Esophagus squamous epithelium (tissue), 5 donors: ENCODE measurements at regions not wholly inside any gene's neighbourhood (a gene's known extent, or its start where the extent isn't known, plus 50 kb on each side); places are given as distances from the start of the nearest gene placed in this dataset.
"Not testable (repeated sequence)": the region's sequence is repeated elsewhere in the genome, so short reads cannot be mapped to it uniquely, and the experiment has no call there.

Experiments
- DNase-seq: peaks from one replicate; lab custom pipeline; 2025; lab: John Stamatoyannopoulos, UW
- H3K27ac ChIP-seq, 4 donors: fragments of 200-600 bp; sonication (generic); one replicate each; pipeline ENCODE4 v1.5.1; 2016 to 2019; ENCODE audit warnings: mild to moderate bottlenecking in 1 of 4
- H3K27me3 ChIP-seq, 4 donors: fragments of 200-600 bp; sonication (generic); 1 replicate in 3 of 4; 2 replicates in 1 of 4; pipeline versions ENCODE4 v1.5.1 to v1.6.0; 2017 to 2021; ENCODE audit warnings: antibody characterized with exemption in 1 of 4
- H3K36me3 ChIP-seq, 3 donors: fragments of 200-600 bp; sonication (generic); one replicate each; pipeline ENCODE4 v1.5.1; 2016 to 2019
- H3K4me1 ChIP-seq, 3 donors: fragments of 200-600 bp; sonication (generic); one replicate each; pipeline ENCODE4 v1.5.1; 2017 to 2019
- H3K4me3 ChIP-seq, 4 donors: fragments of 200-600 bp; sonication (generic); 1 replicate in 3 of 4; 2 replicates in 1 of 4; pipeline ENCODE4 v1.5.1; 2016 to 2019; ENCODE audit warnings: mild to moderate bottlenecking in 2 of 4, moderate library complexity in 1 of 4
- H3K9me3 ChIP-seq, 3 donors: fragments of 200-600 bp; sonication (generic); one replicate each; pipeline ENCODE4 v1.5.1; 2016 to 2019
- CTCF ChIP-seq, 6 experiments: fragments of 450-650 bp in 4 of 6; fragments of 200-600 bp in 2 of 6; sonication (generic) in 2 of 6; IDR thresholded peaks; one replicate each; pipeline ENCODE4 v1.5.1; 2016 to 2019; ENCODE audit warnings: antibody characterized with exemption in 6 of 6, mild to moderate bottlenecking in 4 of 6, moderate library complexity in 4 of 6
- POLR2A ChIP-seq, 4 donors: fragments of 450-650 bp; IDR thresholded peaks; one replicate each; pipeline ENCODE4 v1.6.1; 2017; ENCODE audit warnings: antibody characterized with exemption in 4 of 4, mild to moderate bottlenecking in 4 of 4, moderate library complexity in 3 of 4
- WGBS, 2 donors: methylation state at CpG; one replicate each; pipeline ENCODE4 v1.1.5; 2018; 5-methylcytosine and 5-hydroxymethylcytosine counted together
- intact Hi-C: fragments of 100-400 bp; cut with DNase I; formaldehyde crosslinking; loops from one replicate; pipeline ENCODE4 v1.15.0; 2022
- donor health status: DM: yes; HTN: yes; CAD: no.

GRCh38 chr3:21960033-21960432, 209.0 kb upstream of the ZNF385D start:
- 44 to 58% methylated on average over 1 of the region's 1 CpG for WGBS, 2 donors
- TF ChIP-seq CTCF (IDR thresholded peaks at IDR 0.05) (no peak), POLR2A (IDR thresholded peaks at IDR 0.05) (no peak)
- no peak overlapping the region for H3K4me3 ChIP-seq
- H3K36me3 ChIP-seq: no peaks in the 10 kb centered on the region
- no peaks in the 10 kb centered on the region for H3K27me3 ChIP-seq
- H3K4me1 ChIP-seq: no peaks in the 10 kb centered on the region
- intact Hi-C loops: no loop called here
- H3K9me3 ChIP-seq: no peaks in the 10 kb centered on the region
- DNase-seq: no peak
- no peak overlapping the region for H3K27ac ChIP-seq

GRCh38 chr3:21962456-21962855, 211.4 kb upstream of the ZNF385D start:
- intact Hi-C loops: no loop called here
- Histone ChIP-seq H3K9me3 (no peaks in the 10 kb centered on the region), H3K4me1 (no peaks in the 10 kb centered on the region), H3K36me3 (no peaks in the 10 kb centered on the region), H3K27ac (no peak overlapping the region), H3K27me3 (no peaks in the 10 kb centered on the region), H3K4me3 (no peak overlapping the region)
- WGBS, 2 donors: 3 to 5% methylated on average over 1 of the region's 1 CpG
- TF ChIP-seq CTCF (IDR thresholded peaks at IDR 0.05) (no peak), POLR2A (IDR thresholded peaks at IDR 0.05) (no peak)
- no peak for DNase-seq

GRCh38 chr3:21966457-21966856, 215.4 kb upstream of the ZNF385D start:
- WGBS, 2 donors: 68 to 80% methylated on average over 8 of the region's 8 CpGs
- intact Hi-C loops: not testable (repeated sequence)

GRCh38 chr3:21979706-21980105, 228.7 kb upstream of the ZNF385D start:
- intact Hi-C loops: no loop called here
- 78 to 86% methylated on average over 1 of the region's 1 CpG for WGBS, 2 donors

More at GRCh38 chr3:21966457-21966856, 215.4 kb upstream of the ZNF385D start:
- H3K27me3 ChIP-seq, H3K4me1 ChIP-seq, H3K27ac ChIP-seq, DNase-seq, H3K36me3 ChIP-seq, H3K4me3 ChIP-seq, H3K9me3 ChIP-seq: not testable (repeated sequence)

GRCh38 chr3:21989341-21990042, 238.5 kb upstream of the ZNF385D start:
- Histone ChIP-seq H3K4me3 (no peak overlapping the region), H3K9me3 (no peaks in the 10 kb centered on the region), H3K4me1 (no peaks in the 10 kb centered on the region), H3K36me3 (no peaks in the 10 kb centered on the region), H3K27ac (no peak overlapping the region), H3K27me3 (no peaks in the 10 kb centered on the region)
- DNase-seq: no peak
- WGBS, 2 donors: 63 to 66% methylated on average over 5 of the region's 5 CpGs
- intact Hi-C loops: no loop called here
- TF ChIP-seq POLR2A (IDR thresholded peaks at IDR 0.05) (no peak), CTCF (IDR thresholded peaks at IDR 0.05) (no peak)

More at GRCh38 chr3:21979706-21980105, 228.7 kb upstream of the ZNF385D start:
- no peaks in the 10 kb centered on the region for H3K9me3 ChIP-seq
- no peaks in the 10 kb centered on the region for H3K36me3 ChIP-seq
- H3K4me1 ChIP-seq: no peaks in the 10 kb centered on the region
- H3K27me3 ChIP-seq: no peaks in the 10 kb centered on the region
- no peak overlapping the region for H3K4me3 ChIP-seq
- TF ChIP-seq CTCF (IDR thresholded peaks at IDR 0.05) (no peak), POLR2A (IDR thresholded peaks at IDR 0.05) (no peak)
- H3K27ac ChIP-seq: no peak overlapping the region
- no peak for DNase-seq
